HG03103 (cell line): ENCODE measurements at regions not wholly inside any gene's neighbourhood (a gene's known extent, or its start where the extent isn't known, plus 50 kb on each side); places are given as distances from the start of the nearest gene placed in this dataset.

Experiments used
- ATAC-seq: cut with Tn5 transposase; IDR thresholded peaks from one replicate; pipeline ENCODE4 v1.9.1; 2021; ENCODE audit warnings: low read depth; ENCODE audit not compliant: unreplicated experiment

- ATAC-seq: no peak
These were observed 240.7 kb upstream of the CLINT1 start for GRCh38 chr5:158099571-158100105.

DNA sequence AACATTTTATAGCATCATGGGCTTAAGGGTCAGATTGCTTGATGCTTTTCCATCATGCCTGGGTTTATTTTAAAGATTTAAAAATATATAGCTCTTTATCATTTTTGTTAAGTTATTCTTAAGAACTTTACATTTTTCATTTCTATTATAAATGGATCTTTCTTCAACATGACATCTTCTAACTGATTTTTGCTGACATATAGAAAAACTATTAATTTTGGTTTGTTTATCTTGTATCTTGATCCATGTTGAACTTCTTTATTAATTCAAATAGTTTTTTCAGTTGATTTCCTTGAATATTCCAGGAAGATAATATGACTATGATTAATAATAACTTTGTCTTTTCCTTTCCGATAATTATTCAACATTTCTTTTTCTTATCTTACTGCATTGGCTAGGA is 237.9 kb upstream of the CLINT1 start:
- no peak for ATAC-seq

- ATAC-seq: no peak
These were observed 227.9 kb upstream of the CLINT1 start for GRCh38 chr5:158086856-158087255.

DNA sequence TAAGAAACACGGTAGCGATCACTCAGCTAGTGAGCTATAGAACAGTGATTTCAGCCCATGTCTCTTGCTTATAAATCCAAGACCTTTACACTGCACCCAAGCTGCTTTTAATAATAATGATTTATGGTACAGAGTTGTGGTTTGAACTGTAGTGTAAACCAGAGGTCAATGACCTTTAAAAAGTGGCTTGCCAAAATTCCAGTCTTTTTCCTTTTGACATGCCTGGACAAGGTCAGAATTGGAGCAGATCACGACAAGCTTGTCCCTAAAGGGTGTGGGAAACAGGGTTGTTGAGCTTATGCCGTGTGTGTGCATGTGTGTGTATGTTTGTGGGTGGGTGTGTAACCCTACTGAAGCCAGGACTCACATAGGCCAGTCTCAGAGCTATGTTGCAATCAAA is 225.3 kb upstream of the CLINT1 start:
- ATAC-seq: no peak

DNA sequence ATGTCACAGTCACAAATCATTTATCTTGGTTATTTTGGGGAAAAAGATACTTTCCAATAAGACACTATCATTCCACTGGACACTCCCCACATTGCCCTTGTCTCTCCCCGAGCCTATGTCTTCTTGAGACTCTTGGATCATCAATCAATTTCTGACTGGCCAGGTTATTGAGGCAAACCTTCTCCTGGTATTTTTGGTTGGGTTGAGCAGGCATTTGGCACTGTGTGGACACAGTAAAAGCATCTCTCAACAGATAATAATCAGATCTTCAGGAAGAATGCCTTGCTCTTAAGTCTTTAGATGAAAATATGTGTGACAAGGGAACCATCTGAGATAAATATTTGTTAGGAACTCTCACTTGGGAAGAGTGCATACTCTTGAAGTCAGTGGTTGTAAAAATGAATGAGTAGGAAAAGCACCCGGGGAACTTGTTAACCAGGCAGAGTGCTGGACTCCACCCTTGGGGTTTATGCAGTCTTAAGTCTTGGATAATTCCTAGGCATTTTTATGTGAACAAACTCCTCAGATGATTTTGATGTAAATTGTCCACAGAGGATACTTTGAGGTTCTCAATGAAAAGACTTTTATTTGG is 223.8 kb upstream of the CLINT1 start:
- ATAC-seq: no peak

DNA sequence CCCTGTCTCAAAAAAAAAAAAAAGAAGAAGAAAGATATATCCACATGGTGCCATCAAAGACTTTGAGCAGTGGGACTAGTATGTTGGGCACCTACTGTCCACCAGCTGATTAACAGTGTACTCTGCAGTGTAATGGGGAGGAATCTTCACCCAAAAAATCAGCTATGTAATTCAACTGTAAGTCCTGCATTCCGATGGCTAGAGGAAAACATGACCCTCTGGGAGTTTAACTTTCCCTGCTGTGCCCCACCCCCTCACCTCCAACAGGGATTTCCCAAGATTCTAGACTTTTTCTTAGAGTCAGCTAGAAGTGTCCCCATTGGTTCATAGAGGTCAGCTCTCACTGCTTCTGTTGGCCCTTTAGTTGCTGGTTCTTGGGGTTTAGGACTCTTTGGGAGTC is 221.2 kb upstream of the CLINT1 start:
- ATAC-seq: no peak

- no peak for ATAC-seq
These were observed 220.2 kb upstream of the CLINT1 start for GRCh38 chr5:158079097-158079496.

DNA sequence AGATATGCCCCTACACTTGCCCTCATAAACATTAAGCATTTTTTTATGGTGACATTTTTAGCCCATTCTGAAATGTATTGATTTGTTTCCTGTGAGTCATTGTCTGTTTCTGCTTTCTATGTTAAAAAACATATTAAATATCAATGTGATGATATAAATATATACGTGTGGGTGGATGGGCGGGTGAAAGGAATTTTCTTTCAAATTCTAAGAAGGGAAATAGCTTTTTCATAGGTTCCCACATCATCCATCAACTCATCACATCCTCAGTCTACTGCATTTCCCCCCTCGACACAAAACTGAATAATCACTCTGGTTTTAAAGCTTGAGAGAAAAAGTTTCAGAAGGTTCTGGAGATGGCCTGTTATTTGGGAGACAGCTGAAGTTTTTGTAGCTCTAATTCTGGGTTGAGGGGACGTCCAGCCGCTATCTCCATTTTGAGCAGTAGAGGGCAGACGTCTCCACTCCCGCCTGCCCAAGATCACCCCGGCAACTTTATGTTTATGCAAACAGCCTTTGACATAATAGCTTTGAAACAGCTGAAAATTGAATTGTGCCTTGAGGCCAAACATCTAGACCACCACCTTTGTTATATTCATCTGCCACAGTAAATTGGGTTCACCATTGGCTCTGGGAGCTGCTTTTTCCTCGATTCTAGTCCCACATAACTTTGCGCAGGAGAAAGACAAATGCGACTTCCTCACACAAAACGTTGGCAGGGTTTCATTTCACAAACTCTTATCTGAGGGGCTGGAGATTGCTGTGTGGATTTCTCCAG is 216.2 kb upstream of the CLINT1 start:
- ATAC-seq: no peak

GRCh38 chr5:158074597-158074991 is 215.6 kb upstream of the CLINT1 start:
- no peak for ATAC-seq

DNA sequence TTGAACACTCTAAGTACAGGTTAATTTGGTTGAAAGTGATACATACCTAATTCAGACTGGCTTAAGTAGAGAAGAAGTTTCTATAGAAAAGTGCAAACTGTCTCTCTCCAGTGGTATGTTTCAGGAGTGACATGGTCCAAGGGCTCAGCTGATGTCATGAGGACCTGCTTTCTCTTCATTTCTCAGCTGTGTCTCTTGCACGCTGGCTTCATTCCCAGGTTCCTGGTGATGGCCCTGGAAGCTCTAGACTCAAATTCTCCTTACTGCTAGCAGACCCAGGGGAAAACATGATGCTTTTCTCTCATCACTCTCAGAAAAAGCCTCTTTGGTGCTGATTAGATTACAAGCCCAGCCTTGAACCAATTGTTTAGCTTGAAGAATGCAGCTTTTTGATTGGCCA is 211.9 kb upstream of the CLINT1 start:
- no peak for ATAC-seq

- no peak for ATAC-seq
These were observed 210.9 kb upstream of the CLINT1 start for GRCh38 chr5:158069838-158070237.

GRCh38 chr5:158068964-158069363 is 210.0 kb upstream of the CLINT1 start:
- no peak for ATAC-seq

DNA sequence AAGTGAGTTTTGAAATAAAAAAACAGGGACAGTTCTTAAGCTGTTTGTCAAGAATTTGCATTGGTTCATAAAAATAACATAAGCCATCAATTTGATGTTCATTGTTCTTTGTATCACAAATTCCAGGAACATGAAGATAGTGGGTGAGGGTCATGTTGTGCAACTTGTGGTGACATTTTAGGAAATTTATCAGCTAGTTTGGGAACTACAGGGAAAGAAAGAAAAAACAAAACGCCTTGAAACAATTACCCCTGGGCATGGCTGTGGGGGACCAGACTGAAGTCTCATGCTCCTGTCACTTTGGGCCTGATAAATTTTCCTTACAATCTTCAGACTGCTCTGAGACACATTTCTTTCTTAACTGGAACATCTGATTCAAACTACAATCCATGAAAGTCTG is 207.1 kb upstream of the CLINT1 start:
- ATAC-seq: no peak

DNA sequence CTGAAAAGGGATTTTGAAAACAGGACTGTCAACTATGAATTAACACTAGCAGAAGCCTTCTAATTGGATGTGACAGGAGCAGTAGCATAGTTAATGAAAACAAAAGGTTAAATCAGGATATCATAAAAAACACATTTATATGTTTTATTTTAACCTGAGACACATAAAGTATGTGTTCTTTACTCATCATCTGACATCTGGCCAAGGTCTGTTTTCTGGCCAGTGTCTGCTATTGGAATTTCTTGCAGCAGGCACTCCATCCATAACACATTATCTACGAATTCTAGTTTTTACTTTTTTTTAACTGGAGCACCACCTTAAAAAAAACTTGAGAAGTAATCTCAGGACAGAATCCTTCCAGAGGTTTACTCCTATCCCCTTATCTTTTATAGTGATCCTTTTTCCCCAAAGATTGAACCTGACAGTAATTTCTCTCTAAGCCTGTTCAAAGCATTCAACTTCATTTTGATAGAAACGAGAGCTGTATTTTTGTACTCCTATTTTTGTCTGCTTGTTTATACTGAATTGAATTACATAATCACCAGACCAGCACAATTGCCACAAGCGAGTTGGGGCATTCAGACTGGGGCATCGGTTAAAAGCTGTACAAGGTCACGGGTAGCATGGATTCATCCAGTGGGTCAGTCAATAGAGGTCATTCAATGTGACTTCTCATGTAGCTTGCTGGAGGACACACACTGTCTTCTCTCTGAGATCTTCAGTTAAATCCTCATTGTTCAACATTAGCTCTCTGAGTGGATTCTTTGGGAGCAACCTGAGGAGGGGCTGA is 205.6 kb upstream of the CLINT1 start:
- ATAC-seq: no peak

DNA sequence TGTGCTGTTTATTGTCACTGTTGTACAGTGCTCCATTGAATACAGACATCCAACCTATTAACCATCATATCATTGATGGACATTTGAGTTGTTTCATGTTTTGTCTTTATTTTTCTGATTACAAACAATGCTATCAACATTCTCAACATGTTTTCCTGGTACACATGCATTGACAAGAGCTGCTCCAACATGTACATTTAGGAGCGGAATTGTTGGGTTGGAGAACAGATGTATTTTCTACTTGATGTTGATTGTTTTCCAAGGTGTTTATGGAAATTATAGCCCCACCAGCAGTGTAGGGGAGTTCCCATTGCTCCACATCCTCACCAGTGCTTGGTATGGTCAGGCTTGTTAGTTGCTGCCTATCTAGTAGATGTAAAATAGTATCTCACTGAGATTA is 204.1 kb upstream of the CLINT1 start:
- no peak for ATAC-seq

GRCh38 chr5:158061451-158061850 is 202.5 kb upstream of the CLINT1 start:
- no peak for ATAC-seq

GRCh38 chr5:158060212-158060611 is 201.3 kb upstream of the CLINT1 start:
- no peak for ATAC-seq

GRCh38 chr5:158058208-158059120 is 199.5 kb upstream of the CLINT1 start:
- no peak for ATAC-seq

- ATAC-seq: no peak
These were observed 197.3 kb upstream of the CLINT1 start for GRCh38 chr5:158056130-158056825.

- no peak for ATAC-seq
These were observed 196.2 kb upstream of the CLINT1 start for GRCh38 chr5:158055111-158055501.
